H9 (cell line): ENCODE measurements at regions not wholly inside any gene's neighbourhood (a gene's known extent, or its start where the extent isn't known, plus 50 kb on each side); places are given as distances from the start of the nearest gene placed in this dataset.

Source experiments
- DNase-seq: peaks from one replicate; pipeline ENCODE4 v3.0.0-alpha.2; 2017
- H2AFZ ChIP-seq: one replicate; pipeline ENCODE4 v1.6.1; 2013; ENCODE audit warnings: mild to moderate bottlenecking, low read length, control low read depth, moderate library complexity
- H2AK5ac ChIP-seq: 2 replicates; pipeline ENCODE4 v1.6.1; 2013; ENCODE audit warnings: low read length, control low read depth, mixed read lengths; ENCODE audit not compliant: insufficient read length
- H2BK120ac ChIP-seq: one replicate; pipeline ENCODE4 v1.6.1; 2013; ENCODE audit warnings: low read depth, mild to moderate bottlenecking, low read length, control low read depth, inconsistent platforms; ENCODE audit not compliant: poor library complexity, severe bottlenecking
- H2BK12ac ChIP-seq: 2 replicates; pipeline ENCODE4 v1.6.1; 2013; ENCODE audit warnings: low read length, control low read depth, mixed read lengths, low read depth; ENCODE audit not compliant: insufficient read length
- H2BK15ac ChIP-seq: 2 replicates; pipeline ENCODE4 v1.6.1; 2013; ENCODE audit warnings: low read depth, low read length, control low read depth
- H2BK20ac ChIP-seq: one replicate; pipeline ENCODE4 v1.6.1; 2013; ENCODE audit warnings: low read depth, mild to moderate bottlenecking, low read length, control low read depth, inconsistent platforms; ENCODE audit not compliant: poor library complexity, severe bottlenecking
- H2BK5ac ChIP-seq: 2 replicates; pipeline ENCODE4 v1.6.1; 2013; ENCODE audit warnings: low read length, control low read depth, mixed read lengths; ENCODE audit not compliant: insufficient read length
- H3K14ac ChIP-seq: 2 replicates; pipeline ENCODE4 v1.6.1; 2013; ENCODE audit warnings: low read length, control low read depth; ENCODE audit not compliant: insufficient read depth
- H3K18ac ChIP-seq: 2 replicates; pipeline ENCODE4 v1.6.1; 2013; ENCODE audit warnings: low read depth, mild to moderate bottlenecking, mixed read lengths, low read length, control low read depth; ENCODE audit not compliant: insufficient read length
- H3K23ac ChIP-seq: 2 replicates; pipeline ENCODE4 v1.6.1; 2013; ENCODE audit warnings: low read length, control low read depth, mixed read lengths, low read depth; ENCODE audit not compliant: insufficient read length
- H3K23me2 ChIP-seq: 2 replicates; pipeline ENCODE4 v1.6.1; 2013; ENCODE audit warnings: low read depth, mild to moderate bottlenecking, mixed read lengths, low read length, control low read depth; ENCODE audit not compliant: insufficient read length, poor library complexity, severe bottlenecking
- H3K27ac ChIP-seq: 2 replicates; pipeline ENCODE4 v1.5.1; 2013; ENCODE audit warnings: low read length, control low read depth, mixed read lengths, low read depth; ENCODE audit not compliant: insufficient read length
- H3K27me3 ChIP-seq: 2 replicates; pipeline ENCODE4 v1.6.1; 2013; ENCODE audit warnings: low read length, control low read depth, inconsistent platforms; ENCODE audit not compliant: insufficient read depth
- H3K4ac ChIP-seq: 2 replicates; pipeline ENCODE4 v1.6.1; 2013; ENCODE audit warnings: low read depth, mild to moderate bottlenecking, control low read depth, inconsistent platforms, low read length, moderate library complexity
- H3K4me1 ChIP-seq: 2 replicates; pipeline ENCODE4 v1.6.1; 2013; ENCODE audit warnings: low read length, control low read depth, inconsistent platforms; ENCODE audit not compliant: insufficient read depth
- H3K4me2 ChIP-seq: 2 replicates; pipeline ENCODE4 v1.6.1; 2013; ENCODE audit warnings: low read length, control low read depth, mixed read lengths; ENCODE audit not compliant: insufficient read length, insufficient read depth
- H3K56ac ChIP-seq: 2 replicates; pipeline ENCODE4 v1.6.1; 2013; ENCODE audit warnings: low read depth, mild to moderate bottlenecking, mixed read lengths, low read length, control low read depth; ENCODE audit not compliant: insufficient read length
- H3K79me1 ChIP-seq: 2 replicates; pipeline ENCODE4 v1.6.1; 2013; ENCODE audit warnings: low read depth, mild to moderate bottlenecking, moderate library complexity, low read length, control low read depth, inconsistent platforms; ENCODE audit not compliant: insufficient read depth, poor library complexity, severe bottlenecking
- H3K79me2 ChIP-seq: 2 replicates; pipeline ENCODE4 v1.6.1; 2013; ENCODE audit warnings: low read length, control low read depth, inconsistent platforms; ENCODE audit not compliant: insufficient read depth
- H3K9ac ChIP-seq: 2 replicates; pipeline ENCODE4 v1.6.1; 2013; ENCODE audit warnings: low read length, control low read depth, mixed read lengths; ENCODE audit not compliant: insufficient read length; ENCODE audit errors: extremely low read depth
- H3K9me3 ChIP-seq: one replicate; pipeline ENCODE4 v1.6.1; 2013; ENCODE audit warnings: low read depth, low read length, inconsistent platforms; ENCODE audit not compliant: control insufficient read depth
- H3T11ph ChIP-seq: one replicate; pipeline ENCODE4 v1.6.1; 2013; ENCODE audit warnings: mild to moderate bottlenecking, low read length, control low read depth, inconsistent platforms
- H4K20me1 ChIP-seq: one replicate; pipeline ENCODE4 v1.6.1; 2013; ENCODE audit not compliant: control insufficient read depth, insufficient read length, insufficient read depth
- H4K5ac ChIP-seq: 2 replicates; pipeline ENCODE4 v1.6.1; 2013; ENCODE audit warnings: low read depth, mild to moderate bottlenecking, mixed read lengths, low read length, control low read depth; ENCODE audit not compliant: insufficient read length
- H4K8ac ChIP-seq: replicated peaks from 2 replicates; pipeline ENCODE4 v1.6.1; 2013; ENCODE audit warnings: low read length, control low read depth, mixed read lengths, low read depth; ENCODE audit not compliant: insufficient read length
- H4K91ac ChIP-seq: 2 replicates; pipeline ENCODE4 v1.6.1; 2013; ENCODE audit warnings: low read depth, mild to moderate bottlenecking, moderate library complexity, mixed read lengths, low read length, control low read depth; ENCODE audit not compliant: insufficient read length
- H3K27ac Mint-ChIP-seq, 3 experiments: 2 replicates in 2 of 3; 3 replicates in 1 of 3; pipeline ENCODE4 v1.8.0; 2020 to 2021; ENCODE audit warnings: mixed read lengths in 3 of 3, mild to moderate bottlenecking in 1 of 3, moderate library complexity in 1 of 3
- H3K27me3 Mint-ChIP-seq: 2 replicates; pipeline ENCODE4 v1.8.0; 2021; ENCODE audit warnings: low read depth, mild to moderate bottlenecking, moderate library complexity, mixed read lengths
- H3K36me3 Mint-ChIP-seq, 3 experiments: 2 replicates in 2 of 3; 3 replicates in 1 of 3; pipeline ENCODE4 v1.8.0; 2020 to 2021; ENCODE audit warnings: low read depth in 3 of 3, mixed read lengths in 3 of 3; ENCODE audit not compliant: insufficient read depth in 1 of 3
- H3K4me1 Mint-ChIP-seq, 2 experiments: 2 replicates each; pipeline ENCODE4 v1.8.0; 2020; ENCODE audit warnings: mixed read lengths in 2 of 2
- H3K4me3 Mint-ChIP-seq, 2 experiments: 2 replicates in 1 of 2; 3 replicates in 1 of 2; pipeline ENCODE4 v1.8.0; 2020 to 2021; ENCODE audit warnings: mild to moderate bottlenecking in 2 of 2, mixed read lengths in 2 of 2, moderate library complexity in 1 of 2
- H3K9me3 Mint-ChIP-seq, 2 experiments: 2 replicates in 1 of 2; 3 replicates in 1 of 2; pipeline ENCODE4 v1.8.0; 2020; ENCODE audit warnings: mild to moderate bottlenecking in 2 of 2, mixed read lengths in 2 of 2, moderate library complexity in 1 of 2
- WGBS: extraction: QIAGEN DNeasy Blood & Tissue Kit; methylation state at CpG from one replicate; pipeline ENCODE4 v1.1.7; 2013; ENCODE audit warnings: missing lambda C conversion rate, low lambda C conversion rate, mixed read lengths; ENCODE audit not compliant: insufficient read length; ENCODE audit errors: extremely low coverage; 5-methylcytosine and 5-hydroxymethylcytosine counted together
- TF ChIP-seq, protein P1 (sequence below): fragments of 200-600 bp; sonication (generic); conservative IDR thresholded peaks from 3 replicates; pipeline ENCODE4 v1.8.0; 2021; ENCODE audit warnings: antibody characterized with exemption, mild to moderate bottlenecking

DNA sequence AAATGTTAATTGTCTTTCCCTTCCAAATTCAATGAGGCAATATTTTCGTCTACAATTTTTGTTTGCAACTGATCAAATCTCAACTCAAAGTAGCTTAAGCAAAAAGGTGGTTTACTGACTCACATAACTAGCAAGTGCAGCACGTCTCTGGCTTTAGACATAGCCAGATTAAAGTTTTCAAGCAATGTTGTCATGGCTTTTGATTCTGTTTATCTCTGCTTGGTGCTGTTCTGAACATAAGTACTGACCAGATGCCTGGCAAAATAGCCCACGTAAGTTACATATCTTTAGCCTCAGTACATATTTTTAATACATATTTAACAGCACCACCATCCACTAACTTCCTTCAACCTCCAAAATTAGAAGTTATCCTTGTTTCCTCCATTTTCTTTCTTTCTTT lies 877.9 kb downstream of the KCNMA1 start:
- no peaks in the 10 kb centered on the region for H3K4me1 ChIP-seq
- TF ChIP-seq, protein P1, sequence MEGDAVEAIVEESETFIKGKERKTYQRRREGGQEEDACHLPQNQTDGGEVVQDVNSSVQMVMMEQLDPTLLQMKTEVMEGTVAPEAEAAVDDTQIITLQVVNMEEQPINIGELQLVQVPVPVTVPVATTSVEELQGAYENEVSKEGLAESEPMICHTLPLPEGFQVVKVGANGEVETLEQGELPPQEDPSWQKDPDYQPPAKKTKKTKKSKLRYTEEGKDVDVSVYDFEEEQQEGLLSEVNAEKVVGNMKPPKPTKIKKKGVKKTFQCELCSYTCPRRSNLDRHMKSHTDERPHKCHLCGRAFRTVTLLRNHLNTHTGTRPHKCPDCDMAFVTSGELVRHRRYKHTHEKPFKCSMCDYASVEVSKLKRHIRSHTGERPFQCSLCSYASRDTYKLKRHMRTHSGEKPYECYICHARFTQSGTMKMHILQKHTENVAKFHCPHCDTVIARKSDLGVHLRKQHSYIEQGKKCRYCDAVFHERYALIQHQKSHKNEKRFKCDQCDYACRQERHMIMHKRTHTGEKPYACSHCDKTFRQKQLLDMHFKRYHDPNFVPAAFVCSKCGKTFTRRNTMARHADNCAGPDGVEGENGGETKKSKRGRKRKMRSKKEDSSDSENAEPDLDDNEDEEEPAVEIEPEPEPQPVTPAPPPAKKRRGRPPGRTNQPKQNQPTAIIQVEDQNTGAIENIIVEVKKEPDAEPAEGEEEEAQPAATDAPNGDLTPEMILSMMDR = no peak

More for the DNA sequence above, 877.9 kb downstream of the KCNMA1 start:
- no peak overlapping the region for H3T11ph ChIP-seq
- H3K4me2 ChIP-seq = no peak overlapping the region
- Mint-ChIP-seq H3K27ac (no peak overlapping the region), H3K4me3 (no peak overlapping the region), H3K9me3 (no peaks in the 10 kb centered on the region; a peak in 1 of 5 replicates), H3K27me3 (no peaks in the 10 kb centered on the region), H3K36me3 (no peaks in the 10 kb centered on the region), H3K4me1 (peaks cover 7 to 9% of the 10 kb centered on the region in 2 experiments; a peak in 3 of 4 replicates)
- H3K9ac ChIP-seq = no peak overlapping the region
- H3K56ac ChIP-seq = no peak overlapping the region
- no peak overlapping the region for H2AK5ac ChIP-seq
- H3K18ac ChIP-seq = no peak overlapping the region
- no peaks in the 10 kb centered on the region for H4K20me1 ChIP-seq
- no peak overlapping the region for H2BK5ac ChIP-seq
- H2BK12ac ChIP-seq = no peak overlapping the region
- H4K8ac ChIP-seq = no peak overlapping the region
- no peaks in the 10 kb centered on the region for H3K79me2 ChIP-seq
- H2BK15ac ChIP-seq = no peak overlapping the region
- no peak overlapping the region for H3K23ac ChIP-seq
- no peak for DNase-seq
- H2BK120ac ChIP-seq = no peak overlapping the region
- H3K27me3 ChIP-seq = no peaks in the 10 kb centered on the region
- no peak overlapping the region for H2AFZ ChIP-seq
- H4K5ac ChIP-seq = no peak overlapping the region
- no CpG with 5 or more reads among the region's 3 CpGs for WGBS
- no peak overlapping the region for H3K27ac ChIP-seq
- no peak overlapping the region for H3K14ac ChIP-seq
- H3K79me1 ChIP-seq = no peaks in the 10 kb centered on the region
- no peaks in the 10 kb centered on the region for H3K23me2 ChIP-seq
- H2BK20ac ChIP-seq = no peak overlapping the region
- H4K91ac ChIP-seq = no peak overlapping the region
- H3K4ac ChIP-seq = no peak overlapping the region
- H3K9me3 ChIP-seq = no peaks in the 10 kb centered on the region
